ENCODE measurements at regions not wholly inside any gene's neighbourhood (a gene's known extent, or its start where the extent isn't known, plus 50 kb on each side); places are given as distances from the start of the nearest gene placed in this dataset.
A peak's percentile ranks its signal among the peaks of the same experiment; 100 is the strongest.

DNA sequence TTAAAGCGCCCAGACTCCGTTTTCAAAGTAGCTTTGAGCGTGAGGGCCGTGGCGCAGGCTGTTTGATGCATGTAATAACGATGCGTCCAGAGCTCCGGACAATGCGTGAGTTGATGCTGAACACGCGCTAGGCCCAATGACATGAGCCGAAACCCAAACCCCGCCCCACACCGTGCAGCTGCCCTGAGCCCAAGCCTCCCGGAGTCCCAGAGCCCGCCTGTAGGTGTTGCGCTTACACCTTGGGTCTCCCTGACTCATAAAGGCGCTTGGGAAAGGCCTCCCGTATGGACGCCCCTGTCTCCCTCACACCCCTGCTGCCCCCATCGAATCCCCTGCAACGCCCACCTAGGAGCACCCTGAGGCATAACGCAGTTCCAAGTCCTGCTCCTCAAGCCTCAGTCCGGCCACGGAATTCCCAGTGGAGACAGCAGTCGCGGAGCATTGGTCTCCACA lies 87.6 kb downstream of the ERMARD start:
- in situ Hi-C loops (cut with MboI; ENCODE audit: low pct_unique_long_range_greater_than_20kb, low sequenced_read_pairs) = no loop called here
- DNase-seq = no peak

DNA sequence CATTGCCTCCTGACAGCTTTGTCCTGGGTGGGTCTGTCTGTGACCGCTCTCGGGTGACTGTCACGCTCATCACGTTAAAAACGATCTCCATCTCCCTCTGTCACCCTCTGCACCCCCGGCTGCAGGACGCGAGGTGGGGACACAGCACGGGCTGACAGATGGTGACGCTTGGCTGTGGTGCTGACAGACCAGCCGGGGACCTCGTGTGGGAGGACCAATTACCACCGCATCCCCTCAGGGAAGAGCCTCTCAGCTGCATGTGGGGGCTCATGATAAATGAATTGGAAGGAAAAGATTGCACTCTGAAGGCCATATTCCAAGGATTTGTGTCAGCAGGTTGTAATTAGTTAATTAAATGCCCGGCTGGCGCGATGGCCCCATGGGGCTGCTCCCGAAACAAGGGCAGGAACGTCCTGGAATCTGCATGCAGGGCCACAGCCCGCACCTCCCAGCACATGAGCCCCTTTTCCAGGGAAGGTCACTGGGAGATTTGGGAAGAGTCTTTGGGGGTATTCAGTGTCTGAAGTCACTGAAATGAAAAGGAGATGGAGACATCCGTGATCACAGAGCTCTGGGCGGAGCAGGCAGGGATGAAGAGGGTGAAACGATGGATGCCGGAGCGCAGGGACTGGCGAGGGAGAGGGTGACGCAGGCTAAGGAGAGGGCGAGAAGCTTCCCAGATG lies 87.1 kb downstream of the ERMARD start:
- no peak for DNase-seq
- in situ Hi-C loops (cut with MboI; ENCODE audit: low pct_unique_long_range_greater_than_20kb, low sequenced_read_pairs) = no loop called here

- in situ Hi-C loops (cut with MboI; ENCODE audit: low pct_unique_long_range_greater_than_20kb, low sequenced_read_pairs) = no loop called here
- DNase-seq = no peak
These were observed 86.3 kb downstream of the ERMARD start for GRCh38 chr6:169837529-169838250.

DNA sequence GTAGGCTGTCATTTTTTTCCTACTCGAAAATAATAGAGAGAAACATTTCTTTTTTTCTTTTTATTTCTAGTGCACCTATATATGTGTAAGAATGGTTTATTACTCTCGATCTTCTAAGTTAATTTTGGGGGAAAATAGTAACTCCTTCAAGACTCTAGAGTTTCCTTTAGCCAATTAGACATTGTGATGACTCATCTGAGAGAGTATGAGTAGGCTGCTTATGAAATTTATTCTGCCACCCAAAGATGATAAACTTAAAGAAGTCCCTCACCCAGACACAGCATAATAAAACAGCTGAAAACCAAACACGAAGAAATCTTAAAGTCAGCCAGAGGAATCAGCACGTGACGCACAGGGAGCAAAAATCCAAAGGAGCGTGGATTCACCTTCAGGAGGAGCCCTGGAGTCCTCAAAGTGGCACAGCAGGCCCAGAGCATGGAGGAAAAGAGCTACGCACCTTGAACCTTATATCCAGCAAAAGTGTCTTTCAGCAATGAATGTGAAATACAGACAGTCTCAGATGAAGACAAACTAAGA lies 81.9 kb downstream of the ERMARD start:
- in situ Hi-C loops (cut with MboI; ENCODE audit: low pct_unique_long_range_greater_than_20kb, low sequenced_read_pairs) = no loop called here
- DNase-seq = no peak

DNA sequence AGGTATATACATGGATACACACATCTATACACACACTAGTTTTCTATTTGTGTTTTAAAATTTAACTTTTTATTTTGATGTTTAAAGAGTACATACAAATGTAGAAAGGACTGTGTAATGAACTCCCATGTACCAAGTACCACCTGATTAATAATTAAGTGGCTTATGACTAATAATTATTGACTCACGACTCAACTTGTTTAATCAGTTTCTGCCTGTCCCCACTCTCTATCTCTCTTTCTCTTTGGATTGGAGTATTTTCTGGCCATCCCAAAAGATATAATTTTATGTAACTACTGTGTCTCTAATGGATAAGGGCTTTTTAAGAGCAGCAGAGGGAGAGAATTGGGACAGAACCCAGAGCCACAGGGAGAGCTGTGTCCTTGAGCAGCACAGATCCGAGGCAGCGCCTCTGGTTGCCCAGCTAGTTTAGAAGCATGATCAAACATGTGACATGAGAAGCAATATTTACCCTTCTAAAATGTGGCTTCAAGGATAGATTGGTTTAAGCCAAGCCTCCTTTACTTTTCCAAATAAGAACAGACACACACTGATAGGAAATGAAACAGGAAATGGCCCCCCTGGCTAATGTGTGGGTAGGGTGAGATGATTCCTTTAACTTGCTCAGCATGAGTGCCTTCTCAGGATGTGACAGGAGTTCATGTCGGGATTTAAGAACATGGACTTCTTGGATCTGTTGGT lies 81.0 kb downstream of the ERMARD start:
- no peak for DNase-seq
- in situ Hi-C loops (cut with MboI; ENCODE audit: low pct_unique_long_range_greater_than_20kb, low sequenced_read_pairs) = no loop called here

DNA sequence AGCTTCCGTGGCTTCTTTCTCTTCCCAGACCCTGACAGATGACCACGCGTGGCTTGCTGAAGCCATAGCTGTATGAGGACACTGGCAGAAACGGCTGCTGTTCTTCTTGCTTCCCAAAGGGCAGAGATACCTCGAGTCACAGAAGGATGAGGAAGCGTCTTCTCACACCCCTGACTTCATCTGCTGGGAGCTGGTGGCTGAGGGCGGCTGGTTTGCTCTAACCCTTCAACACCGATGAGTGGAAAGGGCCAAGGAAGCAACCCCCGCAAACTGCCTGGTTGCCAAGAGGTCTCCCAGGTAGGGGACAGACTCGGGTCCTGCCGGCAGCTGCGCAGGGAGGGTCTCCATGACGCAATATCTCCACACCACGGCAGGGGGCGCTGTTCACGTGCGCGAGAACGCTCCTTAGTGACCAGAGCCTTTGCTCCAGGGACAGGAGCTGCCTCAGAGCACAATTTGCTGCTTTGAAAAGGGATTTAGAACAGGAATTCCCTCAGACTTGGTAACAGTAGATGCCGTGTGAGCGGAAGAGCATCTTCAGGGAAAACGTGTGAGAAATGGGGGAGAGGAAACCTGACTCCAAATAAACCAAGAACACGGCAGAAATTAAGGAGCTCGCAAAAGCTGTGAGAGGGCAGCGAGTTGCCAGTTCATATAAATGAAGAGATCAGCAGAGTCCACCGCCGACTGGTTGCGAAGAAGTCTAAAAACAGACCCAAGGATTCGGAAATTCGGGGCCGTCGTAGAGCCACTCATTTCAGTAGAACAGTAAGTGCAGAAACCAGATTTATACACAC lies 80.2 kb downstream of the ERMARD start:
- DNase-seq = peak; percentile 69
- in situ Hi-C loops (cut with MboI; ENCODE audit: low pct_unique_long_range_greater_than_20kb, low sequenced_read_pairs) = no loop called here
